Uterus (tissue), 2 donors: ENCODE measurements at regions not wholly inside any gene's neighbourhood (a gene's known extent, or its start where the extent isn't known, plus 50 kb on each side); places are given as distances from the start of the nearest gene placed in this dataset.

Experiments
- POLR2A ChIP-seq, 2 donors: fragments of 450-650 bp; IDR thresholded peaks; one replicate each; pipeline ENCODE4 v1.6.1; 2016; ENCODE audit warnings: antibody characterized with exemption in 2 of 2, mild to moderate bottlenecking in 1 of 2, moderate library complexity in 1 of 2
- TF ChIP-seq, protein P1 (sequence below), 4 experiments: fragments of 200-600 bp in 2 of 4; fragments of 450-650 bp in 2 of 4; sonication (generic) in 2 of 4; IDR thresholded peaks; one replicate each; pipeline ENCODE4 v1.5.1; 2016 to 2019; ENCODE audit warnings: antibody characterized with exemption in 4 of 4, mild to moderate bottlenecking in 2 of 4, moderate library complexity in 1 of 4

DNA sequence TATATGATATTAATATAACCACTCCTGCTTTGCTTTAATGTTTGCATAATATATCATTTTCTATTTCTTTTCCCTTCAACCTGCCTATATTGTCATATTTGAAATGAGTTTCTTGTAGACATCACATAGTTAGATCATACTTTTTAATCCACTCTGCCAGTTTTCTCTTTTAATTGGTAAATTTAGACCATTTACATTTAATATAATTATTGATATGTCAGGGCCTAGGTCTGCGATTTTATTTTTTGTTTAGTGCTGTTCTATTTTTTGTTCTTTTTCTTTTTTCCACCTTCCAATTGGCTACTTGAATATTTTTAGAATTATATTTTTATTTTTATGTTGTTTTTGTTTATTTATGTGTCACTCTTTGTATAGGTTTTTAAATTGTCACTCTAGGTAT lies 213.3 kb downstream of the C1orf94 start:
- TF ChIP-seq, protein P1, sequence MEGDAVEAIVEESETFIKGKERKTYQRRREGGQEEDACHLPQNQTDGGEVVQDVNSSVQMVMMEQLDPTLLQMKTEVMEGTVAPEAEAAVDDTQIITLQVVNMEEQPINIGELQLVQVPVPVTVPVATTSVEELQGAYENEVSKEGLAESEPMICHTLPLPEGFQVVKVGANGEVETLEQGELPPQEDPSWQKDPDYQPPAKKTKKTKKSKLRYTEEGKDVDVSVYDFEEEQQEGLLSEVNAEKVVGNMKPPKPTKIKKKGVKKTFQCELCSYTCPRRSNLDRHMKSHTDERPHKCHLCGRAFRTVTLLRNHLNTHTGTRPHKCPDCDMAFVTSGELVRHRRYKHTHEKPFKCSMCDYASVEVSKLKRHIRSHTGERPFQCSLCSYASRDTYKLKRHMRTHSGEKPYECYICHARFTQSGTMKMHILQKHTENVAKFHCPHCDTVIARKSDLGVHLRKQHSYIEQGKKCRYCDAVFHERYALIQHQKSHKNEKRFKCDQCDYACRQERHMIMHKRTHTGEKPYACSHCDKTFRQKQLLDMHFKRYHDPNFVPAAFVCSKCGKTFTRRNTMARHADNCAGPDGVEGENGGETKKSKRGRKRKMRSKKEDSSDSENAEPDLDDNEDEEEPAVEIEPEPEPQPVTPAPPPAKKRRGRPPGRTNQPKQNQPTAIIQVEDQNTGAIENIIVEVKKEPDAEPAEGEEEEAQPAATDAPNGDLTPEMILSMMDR (IDR thresholded peaks at IDR 0.05), result no peak
- TF ChIP-seq POLR2A (IDR thresholded peaks at IDR 0.05), result no peak
